ENCODE measurements at regions not wholly inside any gene's neighbourhood (a gene's known extent, or its start where the extent isn't known, plus 50 kb on each side); places are given as distances from the start of the nearest gene placed in this dataset.

DNA sequence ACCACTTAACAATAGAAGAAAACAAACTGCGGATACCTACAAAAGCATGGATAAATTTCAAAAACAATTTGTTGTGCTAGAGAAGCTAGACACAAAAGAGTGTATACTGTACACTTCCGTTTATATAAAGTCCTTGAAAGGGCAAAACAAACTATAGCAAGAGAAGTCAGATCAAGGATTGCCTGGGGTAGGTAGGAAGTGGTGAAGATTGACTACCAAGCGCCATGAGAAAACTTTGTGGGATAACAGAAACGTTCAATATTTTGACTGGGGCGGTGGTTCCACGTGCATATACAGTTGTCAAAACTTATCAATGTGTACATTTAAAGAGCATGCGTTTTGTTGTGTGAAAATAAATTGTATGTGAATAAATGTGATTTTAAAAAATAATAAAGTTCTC lies 55.6 kb upstream of the CCL2 start:
- TF ChIP-seq, protein P1, sequence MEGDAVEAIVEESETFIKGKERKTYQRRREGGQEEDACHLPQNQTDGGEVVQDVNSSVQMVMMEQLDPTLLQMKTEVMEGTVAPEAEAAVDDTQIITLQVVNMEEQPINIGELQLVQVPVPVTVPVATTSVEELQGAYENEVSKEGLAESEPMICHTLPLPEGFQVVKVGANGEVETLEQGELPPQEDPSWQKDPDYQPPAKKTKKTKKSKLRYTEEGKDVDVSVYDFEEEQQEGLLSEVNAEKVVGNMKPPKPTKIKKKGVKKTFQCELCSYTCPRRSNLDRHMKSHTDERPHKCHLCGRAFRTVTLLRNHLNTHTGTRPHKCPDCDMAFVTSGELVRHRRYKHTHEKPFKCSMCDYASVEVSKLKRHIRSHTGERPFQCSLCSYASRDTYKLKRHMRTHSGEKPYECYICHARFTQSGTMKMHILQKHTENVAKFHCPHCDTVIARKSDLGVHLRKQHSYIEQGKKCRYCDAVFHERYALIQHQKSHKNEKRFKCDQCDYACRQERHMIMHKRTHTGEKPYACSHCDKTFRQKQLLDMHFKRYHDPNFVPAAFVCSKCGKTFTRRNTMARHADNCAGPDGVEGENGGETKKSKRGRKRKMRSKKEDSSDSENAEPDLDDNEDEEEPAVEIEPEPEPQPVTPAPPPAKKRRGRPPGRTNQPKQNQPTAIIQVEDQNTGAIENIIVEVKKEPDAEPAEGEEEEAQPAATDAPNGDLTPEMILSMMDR (conservative IDR thresholded peaks at IDR 0.05; ENCODE audit: low read depth, low read length): no peak
- TF ChIP-seq NFE2L2 (IDR thresholded peaks at IDR 0.05; ENCODE audit: low read depth, low read length) (no peak), POLR2A (IDR thresholded peaks at IDR 0.05; ENCODE audit: low read depth, low read length) (no peak), MXI1 (IDR thresholded peaks at IDR 0.05; ENCODE audit: borderline replicate concordance, low read depth, low read length) (no peak)
- TF ChIP-seq, protein P2, sequence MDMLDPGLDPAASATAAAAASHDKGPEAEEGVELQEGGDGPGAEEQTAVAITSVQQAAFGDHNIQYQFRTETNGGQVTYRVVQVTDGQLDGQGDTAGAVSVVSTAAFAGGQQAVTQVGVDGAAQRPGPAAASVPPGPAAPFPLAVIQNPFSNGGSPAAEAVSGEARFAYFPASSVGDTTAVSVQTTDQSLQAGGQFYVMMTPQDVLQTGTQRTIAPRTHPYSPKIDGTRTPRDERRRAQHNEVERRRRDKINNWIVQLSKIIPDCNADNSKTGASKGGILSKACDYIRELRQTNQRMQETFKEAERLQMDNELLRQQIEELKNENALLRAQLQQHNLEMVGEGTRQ (IDR thresholded peaks at IDR 0.05; ENCODE audit: low read depth, low read length): no peak

All from IMR-90 (cell line).